ENCODE measurements at regions not wholly inside any gene's neighbourhood (a gene's known extent, or its start where the extent isn't known, plus 50 kb on each side); places are given as distances from the start of the nearest gene placed in this dataset.

DNA sequence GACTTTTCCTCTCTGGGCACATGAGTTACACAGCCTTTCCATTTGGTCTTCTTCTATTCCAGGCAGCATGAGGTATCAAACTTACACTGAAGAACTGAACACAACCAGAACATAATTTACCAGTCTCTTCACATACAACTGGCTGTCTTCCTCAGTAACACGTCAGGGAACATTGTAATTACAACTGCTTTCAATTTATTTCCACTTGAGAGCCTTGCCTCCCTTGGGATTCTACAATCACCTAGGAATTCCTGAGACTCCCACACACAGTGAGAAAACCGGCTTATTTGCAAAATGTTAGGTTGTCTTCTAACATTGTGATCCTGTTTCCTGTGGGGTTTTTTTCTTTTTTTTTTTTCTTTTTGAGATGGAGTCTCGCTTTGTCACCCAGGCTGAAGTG, 149.9 kb downstream of the TMX3 start:
- DNase-seq (ENCODE audit: low read depth), result no peak
- no peak overlapping the region for H3K4me3 ChIP-seq (ENCODE audit: low read depth, low read length)
- in situ Hi-C loops (cut with HindIII; ENCODE audit: low sequenced_read_pairs), result no loop called here
- TF ChIP-seq, protein P1, sequence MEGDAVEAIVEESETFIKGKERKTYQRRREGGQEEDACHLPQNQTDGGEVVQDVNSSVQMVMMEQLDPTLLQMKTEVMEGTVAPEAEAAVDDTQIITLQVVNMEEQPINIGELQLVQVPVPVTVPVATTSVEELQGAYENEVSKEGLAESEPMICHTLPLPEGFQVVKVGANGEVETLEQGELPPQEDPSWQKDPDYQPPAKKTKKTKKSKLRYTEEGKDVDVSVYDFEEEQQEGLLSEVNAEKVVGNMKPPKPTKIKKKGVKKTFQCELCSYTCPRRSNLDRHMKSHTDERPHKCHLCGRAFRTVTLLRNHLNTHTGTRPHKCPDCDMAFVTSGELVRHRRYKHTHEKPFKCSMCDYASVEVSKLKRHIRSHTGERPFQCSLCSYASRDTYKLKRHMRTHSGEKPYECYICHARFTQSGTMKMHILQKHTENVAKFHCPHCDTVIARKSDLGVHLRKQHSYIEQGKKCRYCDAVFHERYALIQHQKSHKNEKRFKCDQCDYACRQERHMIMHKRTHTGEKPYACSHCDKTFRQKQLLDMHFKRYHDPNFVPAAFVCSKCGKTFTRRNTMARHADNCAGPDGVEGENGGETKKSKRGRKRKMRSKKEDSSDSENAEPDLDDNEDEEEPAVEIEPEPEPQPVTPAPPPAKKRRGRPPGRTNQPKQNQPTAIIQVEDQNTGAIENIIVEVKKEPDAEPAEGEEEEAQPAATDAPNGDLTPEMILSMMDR (IDR thresholded peaks at IDR 0.05; ENCODE audit: low read depth, low read length, missing control alignments), result no peak

- H3K4me3 ChIP-seq (ENCODE audit: low read depth, low read length), result no peak overlapping the region
- TF ChIP-seq, protein P1 (IDR thresholded peaks at IDR 0.05; ENCODE audit: low read depth, low read length, missing control alignments), result no peak
- in situ Hi-C loops (cut with HindIII; ENCODE audit: low sequenced_read_pairs), result no loop called here
- DNase-seq (ENCODE audit: low read depth), result no peak
These were observed 150.6 kb downstream of the TMX3 start for GRCh38 chr18:68564351-68564750.

DNA sequence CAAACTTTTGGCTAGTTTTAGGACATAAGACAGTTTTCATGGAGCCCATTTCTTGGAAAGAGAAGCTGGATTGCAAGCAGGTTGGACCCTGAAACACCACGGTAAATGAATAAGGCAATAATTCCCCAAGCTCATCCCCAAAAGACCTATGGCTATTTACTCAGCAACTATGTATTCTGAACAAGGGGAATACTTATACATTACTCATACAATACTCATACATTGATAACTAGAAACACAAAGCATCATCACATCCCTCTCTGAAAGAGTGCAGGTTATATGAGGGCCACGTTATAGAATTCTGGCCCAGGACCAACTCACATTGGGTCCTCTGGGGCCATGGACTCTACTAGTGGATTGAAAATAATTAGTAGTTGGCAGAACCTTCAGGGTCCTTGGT, 154.8 kb downstream of the TMX3 start:
- in situ Hi-C loops (cut with HindIII; ENCODE audit: low sequenced_read_pairs), result no loop called here
- no peak for DNase-seq (ENCODE audit: low read depth)
- TF ChIP-seq, protein P1 (IDR thresholded peaks at IDR 0.05; ENCODE audit: low read depth, low read length, missing control alignments), result no peak
- H3K4me3 ChIP-seq (ENCODE audit: low read depth, low read length), result no peak overlapping the region

DNA sequence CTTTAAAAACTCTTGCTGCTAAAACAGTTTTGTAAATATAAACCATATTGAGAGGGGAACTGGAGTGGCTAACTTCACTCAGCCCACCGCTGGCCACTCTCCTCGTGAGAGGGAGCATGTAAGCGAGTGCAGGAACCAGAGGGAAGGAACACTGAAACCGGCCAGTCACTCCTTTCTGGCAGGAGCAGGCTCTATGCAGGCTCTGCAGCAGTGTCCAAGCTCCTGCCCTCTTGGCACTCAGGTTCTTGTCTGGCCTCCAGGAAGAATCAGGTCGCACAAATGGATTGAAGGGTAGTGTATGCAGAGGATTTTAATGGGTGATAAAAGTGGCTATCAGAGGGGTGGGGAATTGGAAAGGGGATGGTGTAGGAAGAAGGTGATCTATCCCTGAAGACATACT, 157.7 kb downstream of the TMX3 start:
- in situ Hi-C loops (cut with HindIII; ENCODE audit: low sequenced_read_pairs), result no loop called here
- H3K4me3 ChIP-seq (ENCODE audit: low read depth, low read length), result no peak overlapping the region
- DNase-seq (ENCODE audit: low read depth), result no peak
- TF ChIP-seq, protein P1 (IDR thresholded peaks at IDR 0.05; ENCODE audit: low read depth, low read length, missing control alignments), result no peak

DNA sequence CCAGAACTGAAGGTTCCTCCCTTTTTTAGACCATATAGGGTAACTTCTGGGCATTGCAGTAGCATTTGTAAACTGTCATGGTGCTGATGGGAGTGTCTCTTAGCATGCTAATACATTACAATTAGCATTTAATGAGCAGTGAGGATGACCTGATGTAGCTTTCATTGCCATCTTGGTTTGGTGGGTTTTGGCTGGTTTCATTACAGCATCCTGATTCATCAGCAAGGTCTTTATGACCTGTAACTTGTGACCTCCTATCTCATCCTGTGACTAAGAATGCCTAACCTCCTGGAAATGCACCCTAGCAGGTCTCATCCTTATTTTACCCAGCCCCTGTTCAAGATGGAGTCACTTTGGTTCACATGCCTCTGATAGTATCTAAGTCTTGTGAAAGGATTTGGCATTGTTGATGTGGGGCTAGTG, 159.0 kb downstream of the TMX3 start:
- no peak for DNase-seq (ENCODE audit: low read depth)
- in situ Hi-C loops (cut with HindIII; ENCODE audit: low sequenced_read_pairs), result no loop called here
- TF ChIP-seq, protein P1 (IDR thresholded peaks at IDR 0.05; ENCODE audit: low read depth, low read length, missing control alignments), result no peak
- no peak overlapping the region for H3K4me3 ChIP-seq (ENCODE audit: low read depth, low read length)

DNA sequence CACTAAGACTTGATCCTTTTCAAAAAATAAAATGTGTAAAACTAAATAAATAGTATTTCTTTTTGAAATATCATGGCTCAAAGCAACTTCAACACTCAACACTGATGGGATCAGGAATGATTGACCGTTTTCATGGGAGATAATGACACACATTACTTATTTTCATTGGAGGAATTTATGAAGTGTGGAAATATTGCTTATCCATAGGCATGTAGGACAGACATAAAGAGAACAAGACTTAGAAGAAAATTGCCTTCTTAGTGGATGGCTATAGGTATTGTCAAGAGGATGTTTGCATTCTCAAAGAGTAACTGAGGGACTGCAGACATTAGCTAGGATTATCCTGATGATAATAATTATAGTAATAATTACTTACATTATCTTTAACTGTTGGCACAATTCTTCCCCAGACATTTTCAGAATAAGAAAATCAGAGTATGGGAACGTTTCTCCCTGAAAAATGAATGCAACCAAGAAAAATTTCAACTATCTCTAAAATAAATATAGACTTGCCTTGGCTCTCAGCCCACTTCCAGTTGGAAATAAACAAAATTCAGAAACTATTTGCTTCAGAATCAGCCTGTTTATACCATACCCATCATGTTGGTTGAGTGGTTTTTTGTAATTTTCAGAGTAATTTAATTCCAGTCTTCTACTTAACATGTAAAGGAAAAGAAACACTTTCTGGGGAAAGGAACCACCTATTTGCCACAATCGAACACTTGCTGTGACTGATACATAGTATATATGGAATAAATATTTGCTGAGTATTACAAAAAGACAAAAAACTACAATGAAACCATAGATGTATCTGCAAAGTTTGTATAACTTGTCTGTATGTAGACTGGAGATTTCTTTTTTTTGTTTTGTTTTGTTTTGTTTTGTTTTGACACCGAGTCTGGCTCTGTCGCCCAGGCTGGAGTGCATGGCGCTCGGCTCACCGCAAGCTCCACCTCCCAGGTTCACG, 165.7 kb downstream of the TMX3 start:
- DNase-seq (ENCODE audit: low read depth), result peak; percentile 32
- in situ Hi-C loops (cut with HindIII; ENCODE audit: low sequenced_read_pairs), result no loop called here
- TF ChIP-seq, protein P1 (IDR thresholded peaks at IDR 0.05; ENCODE audit: low read depth, low read length, missing control alignments), result no peak
- H3K4me3 ChIP-seq (ENCODE audit: low read depth, low read length), result no peak overlapping the region

Data from astrocyte of the cerebellum (primary cell).